Stimulated activated CD8-positive, alpha-beta memory T cell treated with anti-CD3 and anti-CD28 coated beads, Interleukin-4, amount 100 ng/mL, for 24 hours (primary cell): ENCODE measurements at regions not wholly inside any gene's neighbourhood (a gene's known extent, or its start where the extent isn't known, plus 50 kb on each side); places are given as distances from the start of the nearest gene placed in this dataset.
"Not testable (repeated sequence)": the region's sequence is repeated elsewhere in the genome, so short reads cannot be mapped to it uniquely, and the experiment has no call there.

ENCODE experiments used
- DNase-seq: peaks from one replicate; pipeline ENCODE4 v3.0.0-alpha.2; 2020; ENCODE audit warnings: low read depth

DNA sequence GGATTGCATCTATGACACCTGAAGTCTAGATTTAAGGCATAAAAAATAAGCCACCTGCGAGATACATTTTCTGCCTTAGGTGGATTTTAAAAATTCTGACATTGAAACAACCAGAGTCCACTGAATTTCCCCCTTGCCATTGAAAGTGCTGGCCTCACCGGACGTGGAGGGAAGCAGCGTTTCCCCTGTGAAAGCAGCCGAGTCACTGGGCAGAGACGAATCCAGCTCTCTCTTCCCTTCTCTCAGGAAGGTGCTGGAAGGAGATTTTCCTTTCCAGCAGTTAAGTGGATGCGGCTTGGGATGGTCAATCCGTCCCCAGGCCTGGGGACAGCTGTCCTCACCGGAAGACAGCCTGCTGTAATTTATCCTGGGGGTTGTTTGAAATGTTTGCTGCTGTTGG, 270.9 kb upstream of the FOXF1 start:
- no peak for DNase-seq

DNA sequence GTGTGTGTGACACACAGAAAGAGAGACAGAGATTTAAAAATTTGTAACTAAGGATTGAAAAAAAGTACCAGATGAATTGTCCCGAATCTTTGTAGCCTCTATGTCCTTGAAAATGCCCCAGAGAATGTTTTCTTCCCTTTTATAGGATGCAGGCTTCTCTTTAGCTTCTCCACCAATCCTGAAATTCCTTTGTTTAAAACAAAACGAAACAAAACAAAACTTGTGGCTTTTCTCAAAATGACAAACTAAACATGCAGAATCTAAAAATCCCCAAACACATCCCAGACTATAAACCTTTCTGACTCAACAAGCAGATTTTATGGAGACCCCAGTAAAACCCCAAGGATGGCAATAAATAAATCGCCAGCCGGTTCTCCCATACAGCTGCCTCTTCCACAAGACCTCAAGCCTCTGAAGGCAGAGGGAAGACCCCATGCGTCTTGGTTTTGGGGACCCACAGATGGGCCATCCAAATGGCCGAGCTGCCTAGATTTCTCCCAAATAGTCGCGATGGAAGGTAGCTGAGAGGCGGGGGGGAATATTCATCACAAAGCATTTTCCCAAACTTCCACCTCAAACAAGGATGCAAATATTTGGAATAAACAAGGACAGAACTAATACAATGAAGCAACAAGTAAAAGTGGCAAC, 269.5 kb upstream of the FOXF1 start:
- no peak for DNase-seq

DNA sequence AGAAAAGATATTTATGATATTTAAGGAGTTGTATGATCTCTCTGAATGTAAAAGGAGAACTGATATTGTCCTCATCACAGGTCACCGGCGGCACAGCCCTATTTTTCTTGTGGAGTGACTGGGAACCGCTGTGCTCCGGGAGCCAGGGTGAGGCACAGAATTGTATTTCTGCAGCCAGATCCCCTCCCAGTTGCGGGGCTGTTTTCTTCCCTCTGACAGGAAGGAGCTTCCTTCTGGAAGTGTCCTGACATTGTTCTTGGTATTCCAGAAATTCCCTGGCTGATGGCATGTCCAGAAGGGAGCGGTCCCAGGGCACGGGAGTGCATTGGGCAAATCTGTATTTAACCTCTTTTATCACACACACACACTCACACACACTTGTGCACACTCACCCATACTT, 268.6 kb upstream of the FOXF1 start:
- DNase-seq, result no peak

- DNase-seq, result no peak
Observed at GRCh38 chr16:86242244-86243122, 267.8 kb upstream of the FOXF1 start.

DNA sequence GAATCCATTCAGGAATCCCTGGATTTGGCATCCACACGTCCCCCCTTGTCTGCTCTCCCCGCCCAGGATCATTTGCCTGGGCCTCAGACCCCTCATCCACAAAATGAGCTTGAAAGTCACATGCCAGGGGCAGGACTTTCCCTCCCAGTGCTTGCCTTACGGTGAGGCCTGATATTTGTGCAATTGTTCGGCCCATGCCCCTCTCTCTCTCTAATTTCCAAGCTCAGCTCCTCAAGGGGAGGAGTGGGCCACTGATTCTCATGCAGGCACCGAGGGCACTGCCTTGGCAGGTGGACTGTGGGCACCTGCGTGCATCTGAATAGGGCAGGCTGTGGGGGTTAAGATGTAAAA, 267.2 kb upstream of the FOXF1 start:
- DNase-seq, result no peak

GRCh38 chr16:86243571-86244154, 266.7 kb upstream of the FOXF1 start:
- DNase-seq, result no peak

GRCh38 chr16:86244158-86244557, 266.2 kb upstream of the FOXF1 start:
- DNase-seq, result no peak

DNA sequence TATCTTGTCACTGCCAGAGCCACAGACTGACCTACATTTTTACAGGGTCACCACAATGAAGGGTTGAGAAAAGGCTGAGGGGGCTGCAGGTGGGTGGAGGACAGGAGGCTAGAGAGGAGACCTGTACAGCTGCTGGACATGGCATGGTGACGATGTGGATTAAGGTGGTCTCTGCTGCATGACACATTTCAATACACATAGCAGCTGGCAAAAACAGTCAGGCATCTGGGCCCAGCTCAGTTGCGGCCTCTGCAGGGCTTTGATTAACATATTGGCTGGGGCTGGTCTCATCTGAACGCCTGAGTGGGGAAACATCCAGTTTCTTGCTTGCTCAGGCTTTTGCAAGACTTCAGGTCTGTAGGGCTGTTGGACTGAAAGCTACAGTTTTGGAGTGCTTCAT, 265.4 kb upstream of the FOXF1 start:
- DNase-seq, result no peak

GRCh38 chr16:86245351-86245750, 265.0 kb upstream of the FOXF1 start:
- DNase-seq, result no peak

DNA sequence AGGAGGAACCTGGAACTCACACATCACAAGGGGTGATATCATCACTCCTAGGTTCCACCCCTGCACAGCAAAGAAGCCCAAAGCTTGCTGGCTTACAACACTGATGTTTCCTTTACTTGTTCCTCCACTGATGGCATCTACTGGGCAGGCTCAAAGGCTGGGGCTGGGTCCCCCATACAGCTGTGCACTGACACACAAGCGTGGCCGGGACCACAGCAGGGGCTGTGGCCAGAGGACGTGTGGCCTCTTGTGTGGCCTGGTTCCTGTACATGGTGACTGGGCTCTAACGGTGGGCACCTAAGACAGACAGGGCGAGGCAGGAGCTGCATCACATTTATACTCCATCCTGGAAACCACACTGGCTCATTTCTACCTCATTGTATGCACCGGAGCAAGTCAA, 264.4 kb upstream of the FOXF1 start:
- DNase-seq, result no peak

GRCh38 chr16:86248310-86248905, 261.9 kb upstream of the FOXF1 start:
- no peak for DNase-seq

DNA sequence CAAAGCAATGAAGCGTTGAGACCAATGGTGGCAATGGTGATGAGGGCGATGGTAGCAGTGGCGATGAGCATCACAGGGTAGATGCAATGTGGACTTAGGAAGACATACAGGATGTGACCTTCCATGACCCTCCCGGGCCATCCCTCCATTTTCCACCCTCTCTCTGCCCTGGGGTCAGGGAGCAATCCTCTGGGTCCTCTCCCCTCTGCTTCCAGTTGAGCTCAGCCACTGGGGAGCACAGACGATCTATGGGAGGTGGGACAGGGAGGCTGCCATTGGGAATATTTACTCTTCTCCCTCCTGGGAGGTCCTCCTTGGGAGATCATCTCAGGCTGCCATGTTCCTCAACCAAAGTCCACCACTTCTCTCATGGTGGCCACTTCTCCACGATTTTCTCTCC, 260.7 kb upstream of the FOXF1 start:
- DNase-seq, result no peak

DNA sequence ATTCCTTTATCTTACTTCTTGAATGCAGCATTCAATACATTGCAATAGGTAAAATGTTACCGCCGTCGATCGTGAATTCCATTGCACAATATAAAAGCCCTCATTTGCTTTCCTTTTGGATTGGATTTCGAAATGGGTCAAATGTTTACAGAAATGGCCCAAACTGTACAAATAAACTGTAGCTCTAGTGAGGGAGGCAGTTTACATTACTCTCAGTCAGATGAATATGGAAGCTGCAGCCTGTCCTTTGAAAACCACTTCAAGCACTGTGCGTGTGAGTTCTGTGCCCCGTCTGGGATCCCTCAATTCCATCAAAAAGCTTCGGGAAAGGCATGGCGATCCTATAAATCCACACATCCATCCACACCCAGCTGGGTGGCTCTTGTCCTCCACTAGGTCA, 258.6 kb upstream of the FOXF1 start:
- DNase-seq, result no peak

DNA sequence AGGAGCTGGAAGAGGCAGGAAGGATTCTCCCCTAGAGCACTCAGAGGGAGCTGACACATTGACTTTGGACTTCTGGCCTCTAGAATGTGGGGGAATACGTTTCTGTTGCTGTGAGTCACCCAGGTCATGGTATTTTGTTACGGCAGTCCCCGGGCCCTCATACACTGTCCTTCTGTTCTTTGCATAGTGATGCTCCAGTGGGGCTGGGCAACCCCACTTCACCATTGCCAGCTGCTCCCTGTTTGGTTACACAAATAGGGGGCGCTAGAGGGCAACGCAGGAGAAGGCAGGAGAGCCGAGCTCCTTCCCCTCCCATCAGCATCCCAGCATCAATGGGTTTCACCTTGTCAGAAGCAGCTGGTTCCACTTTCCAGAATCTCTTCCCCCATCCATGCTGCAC, 257.7 kb upstream of the FOXF1 start:
- DNase-seq, result no peak

DNA sequence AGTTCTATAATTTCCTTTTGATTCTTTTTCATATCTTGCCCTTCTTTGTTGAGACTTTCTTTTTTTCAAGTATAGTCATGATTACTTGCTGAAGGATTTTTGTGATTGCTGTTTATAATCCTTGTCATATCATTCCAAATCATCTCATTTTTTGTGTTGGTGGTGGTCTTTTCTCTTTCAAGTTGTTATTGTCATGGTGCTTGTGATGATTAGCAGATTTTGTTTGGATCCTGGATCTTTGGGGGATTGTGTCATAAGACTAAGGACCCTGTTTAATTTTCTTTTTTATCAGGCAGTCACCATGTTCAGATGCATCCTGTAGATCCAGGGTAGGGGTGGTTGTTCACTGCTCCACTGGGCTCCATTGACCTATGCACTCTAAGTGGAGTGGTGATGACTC, 254.4 kb upstream of the FOXF1 start:
- no peak for DNase-seq

- DNase-seq, result no peak
Observed at GRCh38 chr16:86256995-86257394, 253.3 kb upstream of the FOXF1 start.

- DNase-seq, result no peak
Observed at GRCh38 chr16:86257546-86257945, 252.8 kb upstream of the FOXF1 start.

DNA sequence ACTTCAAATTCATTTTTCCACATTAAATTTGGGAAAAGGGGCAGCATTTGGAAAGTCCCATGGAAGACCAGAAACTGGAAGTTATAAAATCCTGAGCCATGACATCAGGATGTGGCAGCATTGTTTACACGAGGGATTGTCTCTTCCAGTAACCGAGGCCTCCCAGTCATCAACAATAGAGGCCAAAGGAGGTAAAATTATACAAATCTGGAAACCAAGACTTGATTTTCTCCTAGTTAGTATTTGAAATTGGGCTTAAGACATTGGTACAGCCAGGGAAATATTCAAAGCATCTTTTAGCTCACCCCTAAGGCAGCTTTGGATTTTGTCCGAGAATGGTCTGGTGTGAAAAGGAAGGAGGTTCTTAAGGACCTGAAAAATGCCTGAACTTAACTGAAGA, 251.6 kb upstream of the FOXF1 start:
- DNase-seq, result no peak

- DNase-seq, result no peak
Observed at GRCh38 chr16:86259499-86259898, 250.8 kb upstream of the FOXF1 start.

GRCh38 chr16:86261379-86261778, 248.9 kb upstream of the FOXF1 start:
- DNase-seq, result no peak

- not testable (repeated sequence) for DNase-seq
Observed at GRCh38 chr16:86267657-86268056, 242.7 kb upstream of the FOXF1 start.

DNA sequence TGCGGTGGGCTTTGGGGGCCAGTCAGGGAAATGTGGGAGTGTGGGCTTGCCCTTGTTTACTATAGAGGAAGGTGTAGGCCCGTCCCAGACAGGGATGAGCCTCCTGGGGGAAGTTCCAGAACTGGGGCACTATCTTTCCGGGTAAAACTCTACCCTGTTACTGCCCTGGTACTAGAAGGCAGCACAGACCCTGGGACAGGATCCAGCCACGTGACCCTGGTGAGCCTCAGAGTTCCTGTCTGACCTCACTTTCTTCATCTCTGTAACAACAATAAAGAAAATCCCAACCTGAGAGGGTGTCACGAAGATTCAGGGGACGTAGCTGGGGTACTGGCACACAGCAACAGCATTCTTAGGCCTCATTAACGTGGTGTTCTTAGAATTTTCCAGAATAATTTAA, 239.6 kb upstream of the FOXF1 start:
- no peak for DNase-seq

DNA sequence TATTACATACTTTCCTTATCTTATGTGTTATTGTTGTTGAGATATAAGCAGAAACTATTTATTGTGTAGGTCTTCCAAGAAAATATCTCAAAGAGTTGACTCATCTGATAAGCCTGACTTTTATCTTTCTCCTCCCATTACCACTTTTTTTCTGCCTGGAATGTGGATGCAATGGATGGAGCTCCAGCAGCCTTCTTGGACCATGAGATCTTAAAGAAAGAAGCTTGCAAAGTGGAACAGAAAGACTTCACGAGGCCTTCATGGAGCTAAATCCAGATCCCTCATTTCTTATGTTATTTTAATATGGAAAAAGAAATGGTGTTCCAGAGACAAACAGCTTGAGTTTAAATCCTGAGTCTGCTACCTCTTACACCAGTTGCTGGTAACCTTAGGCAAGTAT, 237.6 kb upstream of the FOXF1 start:
- no peak for DNase-seq
